Natural killer cell (primary cell): ENCODE measurements at regions not wholly inside any gene's neighbourhood (a gene's known extent, or its start where the extent isn't known, plus 50 kb on each side); places are given as distances from the start of the nearest gene placed in this dataset.

Experiments used
- ATAC-seq, 3 donors: fragments of 150-1000 bp in 2 of 3; fragments of 200-7000 bp in 1 of 3; cut with Tn5 transposase; 1 replicate in 1 of 3; 2 replicates in 2 of 3; pipeline ENCODE4 v1.10.0; 2021; ENCODE audit warnings: mild to moderate bottlenecking in 2 of 3, moderate library complexity in 2 of 3
- DNase-seq, 2 donors: peaks; one replicate each; pipeline versions ENCODE4 v3.0.0 to v3.0.0-alpha.2; 2013 to 2021; ENCODE audit warnings: mixed read lengths in 1 of 2
- H3K27ac ChIP-seq: one replicate; pipeline ENCODE4 v1.5.1; 2013; ENCODE audit warnings: mild to moderate bottlenecking, low read length
- H3K27me3 ChIP-seq: one replicate; pipeline ENCODE4 v1.6.1; 2013; ENCODE audit warnings: low read length; ENCODE audit not compliant: control insufficient read depth, insufficient read depth
- H3K36me3 ChIP-seq: one replicate; pipeline ENCODE4 v1.6.1; 2013; ENCODE audit warnings: low read length; ENCODE audit not compliant: control insufficient read depth, insufficient read depth
- H3K4me1 ChIP-seq: one replicate; pipeline ENCODE4 v1.6.1; 2013; ENCODE audit warnings: low read length; ENCODE audit not compliant: control insufficient read depth, insufficient read depth
- H3K4me3 ChIP-seq: one replicate; pipeline ENCODE4 v1.5.1; 2013; ENCODE audit warnings: low read length
- H3K9me3 ChIP-seq: one replicate; pipeline ENCODE4 v1.6.1; 2013; ENCODE audit warnings: low read length; ENCODE audit not compliant: control insufficient read depth, insufficient read depth
- H3K27ac Mint-ChIP-seq, 2 donors: one replicate each; pipeline ENCODE4 v1.8.0; 2022; ENCODE audit warnings: mild to moderate bottlenecking in 2 of 2, mixed read lengths in 2 of 2, moderate library complexity in 1 of 2
- H3K27me3 Mint-ChIP-seq, 2 donors: one replicate each; pipeline ENCODE4 v1.8.0; 2022; ENCODE audit warnings: low read depth in 2 of 2, mixed read lengths in 2 of 2
- H3K36me3 Mint-ChIP-seq: one replicate; pipeline ENCODE4 v1.8.0; 2022; ENCODE audit warnings: mixed read lengths
- H3K4me1 Mint-ChIP-seq, 2 donors: one replicate each; pipeline ENCODE4 v1.8.0; 2022; ENCODE audit warnings: mixed read lengths in 2 of 2
- H3K4me3 Mint-ChIP-seq: one replicate; pipeline ENCODE4 v1.8.0; 2022; ENCODE audit warnings: mild to moderate bottlenecking, moderate library complexity, mixed read lengths
- H3K9me3 Mint-ChIP-seq, 2 donors: one replicate each; pipeline ENCODE4 v1.8.0; 2022; ENCODE audit warnings: mixed read lengths in 2 of 2
- WGBS: methylation state at CpG from one replicate; pipeline ENCODE4 v1.1.7; 2013; ENCODE audit warnings: missing lambda C conversion rate; ENCODE audit not compliant: insufficient coverage; 5-methylcytosine and 5-hydroxymethylcytosine counted together
- intact Hi-C: fragments of 100-400 bp; cut with micrococcal nuclease; formaldehyde crosslinking; loops from one replicate; pipeline ENCODE4 v1.14.2; 2022
- TF ChIP-seq, protein P1 (sequence below): fragments of 200-600 bp; IDR thresholded peaks from one replicate; pipeline ENCODE4 v1.8.0; 2022; ENCODE audit warnings: antibody characterized with exemption

DNA sequence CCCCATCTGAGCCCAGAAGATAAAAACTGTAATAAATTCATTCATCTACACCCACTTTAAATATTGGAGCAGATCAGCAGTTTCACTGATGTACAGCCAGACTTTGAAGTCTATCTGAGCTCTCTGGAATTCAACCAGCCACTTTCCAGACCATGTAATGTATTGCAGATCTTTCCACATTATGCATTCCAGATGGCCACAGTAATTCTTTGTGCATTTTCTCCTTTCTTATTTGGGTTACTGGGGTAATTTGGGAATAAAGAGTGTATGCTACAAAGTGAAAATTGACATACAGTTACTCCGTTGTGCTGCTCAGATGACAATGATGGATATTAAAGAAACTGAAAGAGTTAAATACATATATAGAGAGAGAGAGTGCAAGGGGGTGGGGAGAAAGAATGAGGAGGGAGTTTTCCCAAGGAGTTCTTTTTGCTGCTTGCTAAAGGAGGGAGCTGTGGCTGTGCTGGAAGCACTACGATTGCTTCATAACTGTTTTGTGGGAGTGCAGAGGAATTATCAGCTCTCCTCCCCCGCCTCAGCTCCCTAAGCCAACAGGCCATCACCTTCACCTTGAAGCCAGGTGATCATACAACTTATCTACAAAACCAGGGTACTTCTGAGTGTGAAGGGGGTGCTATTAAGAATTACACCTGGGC lies 152.8 kb downstream of the GAS1 start:
- Histone ChIP-seq H3K4me3 (no peak overlapping the region), H3K27me3 (no peaks in the 10 kb centered on the region), H3K27ac (no peak overlapping the region), H3K9me3 (no peaks in the 10 kb centered on the region), H3K4me1 (no peaks in the 10 kb centered on the region), H3K36me3 (no peaks in the 10 kb centered on the region)
- Mint-ChIP-seq H3K27me3 (peaks cover 13 to 19% of the 10 kb centered on the region in 2 donors), H3K9me3 (no peaks in the 10 kb centered on the region), H3K4me3 (no peak overlapping the region), H3K27ac (no peak overlapping the region), H3K4me1 (no peaks in the 10 kb centered on the region), H3K36me3 (no peaks in the 10 kb centered on the region)
- DNase-seq (no peak), ATAC-seq (no peak)
- TF ChIP-seq, protein P1, sequence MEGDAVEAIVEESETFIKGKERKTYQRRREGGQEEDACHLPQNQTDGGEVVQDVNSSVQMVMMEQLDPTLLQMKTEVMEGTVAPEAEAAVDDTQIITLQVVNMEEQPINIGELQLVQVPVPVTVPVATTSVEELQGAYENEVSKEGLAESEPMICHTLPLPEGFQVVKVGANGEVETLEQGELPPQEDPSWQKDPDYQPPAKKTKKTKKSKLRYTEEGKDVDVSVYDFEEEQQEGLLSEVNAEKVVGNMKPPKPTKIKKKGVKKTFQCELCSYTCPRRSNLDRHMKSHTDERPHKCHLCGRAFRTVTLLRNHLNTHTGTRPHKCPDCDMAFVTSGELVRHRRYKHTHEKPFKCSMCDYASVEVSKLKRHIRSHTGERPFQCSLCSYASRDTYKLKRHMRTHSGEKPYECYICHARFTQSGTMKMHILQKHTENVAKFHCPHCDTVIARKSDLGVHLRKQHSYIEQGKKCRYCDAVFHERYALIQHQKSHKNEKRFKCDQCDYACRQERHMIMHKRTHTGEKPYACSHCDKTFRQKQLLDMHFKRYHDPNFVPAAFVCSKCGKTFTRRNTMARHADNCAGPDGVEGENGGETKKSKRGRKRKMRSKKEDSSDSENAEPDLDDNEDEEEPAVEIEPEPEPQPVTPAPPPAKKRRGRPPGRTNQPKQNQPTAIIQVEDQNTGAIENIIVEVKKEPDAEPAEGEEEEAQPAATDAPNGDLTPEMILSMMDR = no peak
- 81% methylated on average over 2 of the region's 3 CpGs for WGBS
- intact Hi-C loops = no loop called here

DNA sequence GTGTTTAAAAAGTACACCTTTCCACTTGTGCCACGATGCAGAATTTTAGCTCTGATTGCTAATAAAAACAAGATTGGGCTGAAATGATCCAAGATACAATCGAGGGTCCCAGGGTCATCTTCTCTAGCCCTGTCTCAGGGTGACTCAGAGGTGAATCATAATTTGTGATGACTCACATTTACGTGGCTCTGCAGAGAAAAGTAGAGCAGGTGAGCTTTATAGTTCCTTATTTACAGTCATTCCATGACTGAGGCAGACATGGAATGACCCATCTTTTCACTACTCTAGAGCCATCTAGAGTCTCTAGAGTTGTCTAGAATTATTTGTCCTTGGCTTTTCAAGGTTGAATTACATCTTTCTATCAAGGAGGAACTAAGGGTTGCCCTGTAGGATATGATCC lies 155.2 kb downstream of the GAS1 start:
- intact Hi-C loops = no loop called here
- Histone ChIP-seq H3K4me3 (no peak overlapping the region), H3K9me3 (no peaks in the 10 kb centered on the region), H3K4me1 (no peaks in the 10 kb centered on the region), H3K27me3 (no peaks in the 10 kb centered on the region), H3K27ac (no peak overlapping the region), H3K36me3 (no peaks in the 10 kb centered on the region)
- WGBS = 53% methylated on average over 3 of the region's 3 CpGs
- TF ChIP-seq, protein P1 = no peak
- H3K36me3 Mint-ChIP-seq = no peaks in the 10 kb centered on the region
- no peak overlapping the region for H3K4me3 Mint-ChIP-seq
- no peaks in the 10 kb centered on the region for H3K4me1 Mint-ChIP-seq
- ATAC-seq = no peak
- no peaks in the 10 kb centered on the region for H3K9me3 Mint-ChIP-seq
- peaks cover 21 to 29% of the 10 kb centered on the region in 2 donors for H3K27me3 Mint-ChIP-seq
- DNase-seq = no peak
- no peak overlapping the region for H3K27ac Mint-ChIP-seq

DNA sequence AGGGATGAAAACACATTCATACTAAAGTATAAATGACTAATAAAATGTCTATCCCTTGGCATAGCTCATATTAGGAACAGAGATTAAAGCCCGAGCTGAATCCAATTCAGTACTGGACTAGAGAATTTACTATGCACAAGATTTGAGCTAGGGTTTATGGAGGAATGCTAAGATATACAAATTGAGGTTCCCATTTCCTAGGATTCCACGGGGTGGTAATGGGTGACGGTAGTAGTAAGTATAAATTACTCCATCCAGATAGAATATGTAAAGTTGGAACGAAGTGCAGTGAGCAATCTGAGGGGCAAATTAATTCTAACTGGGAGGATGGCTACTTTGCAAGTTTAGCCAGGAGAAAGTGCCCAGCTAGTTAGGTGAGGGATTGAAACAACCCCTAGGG lies 156.5 kb downstream of the GAS1 start:
- DNase-seq = no peak
- Histone ChIP-seq H3K27ac (no peak overlapping the region), H3K27me3 (no peaks in the 10 kb centered on the region), H3K4me3 (no peak overlapping the region), H3K36me3 (no peaks in the 10 kb centered on the region), H3K4me1 (no peaks in the 10 kb centered on the region), H3K9me3 (no peaks in the 10 kb centered on the region)
- intact Hi-C loops = no loop called here
- Mint-ChIP-seq H3K27me3 (peaks cover 25 to 29% of the 10 kb centered on the region in 2 donors), H3K36me3 (no peaks in the 10 kb centered on the region), H3K4me1 (no peaks in the 10 kb centered on the region), H3K27ac (no peak overlapping the region), H3K9me3 (no peaks in the 10 kb centered on the region), H3K4me3 (no peak overlapping the region)
- WGBS = 89% methylated on average over 4 of the region's 4 CpGs
- ATAC-seq = no peak
- TF ChIP-seq, protein P1 = no peak

DNA sequence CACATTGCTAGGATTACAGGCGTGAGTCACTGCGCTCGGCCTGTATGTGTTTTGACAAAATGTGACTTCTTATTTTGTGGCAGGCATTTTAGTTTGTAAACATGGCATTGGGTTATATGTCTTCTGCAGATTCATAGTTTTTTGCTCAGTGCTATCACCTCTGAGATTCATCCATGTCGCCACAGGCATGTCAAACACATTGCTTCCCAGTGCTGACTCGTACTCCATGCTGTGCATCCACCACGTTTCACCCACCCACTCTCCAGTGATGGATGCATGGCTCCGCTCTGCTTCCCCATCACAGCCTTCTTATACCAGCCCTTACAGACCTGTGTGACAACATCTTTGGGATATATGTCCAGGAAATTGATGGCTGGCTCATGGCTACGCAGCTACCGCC lies 158.8 kb downstream of the GAS1 start:
- Histone ChIP-seq H3K27me3 (no peaks in the 10 kb centered on the region), H3K4me1 (no peaks in the 10 kb centered on the region), H3K4me3 (no peak overlapping the region), H3K9me3 (no peaks in the 10 kb centered on the region), H3K27ac (no peak overlapping the region), H3K36me3 (no peaks in the 10 kb centered on the region)
- Mint-ChIP-seq H3K27me3 (peaks cover 25 to 30% of the 10 kb centered on the region in 2 donors), H3K36me3 (no peaks in the 10 kb centered on the region), H3K4me1 (no peaks in the 10 kb centered on the region), H3K9me3 (no peaks in the 10 kb centered on the region), H3K27ac (no peak overlapping the region), H3K4me3 (no peak overlapping the region)
- DNase-seq (no peak), ATAC-seq (no peak)
- 81% methylated on average over 9 of the region's 9 CpGs for WGBS
- TF ChIP-seq, protein P1 = no peak
- intact Hi-C loops = no loop called here
